ENCODE measurements at regions not wholly inside any gene's neighbourhood (a gene's known extent, or its start where the extent isn't known, plus 50 kb on each side); places are given as distances from the start of the nearest gene placed in this dataset.
A peak's percentile ranks its signal among the peaks of the same experiment; 100 is the strongest.

- H3K27ac ChIP-seq = no peak overlapping the region
- TF ChIP-seq CTCF (conservative IDR thresholded peaks at IDR 0.05) = no peak
These were observed 1004.0 kb downstream of the ADGRL3 start for GRCh38 chr4:62204136-62204535.

DNA sequence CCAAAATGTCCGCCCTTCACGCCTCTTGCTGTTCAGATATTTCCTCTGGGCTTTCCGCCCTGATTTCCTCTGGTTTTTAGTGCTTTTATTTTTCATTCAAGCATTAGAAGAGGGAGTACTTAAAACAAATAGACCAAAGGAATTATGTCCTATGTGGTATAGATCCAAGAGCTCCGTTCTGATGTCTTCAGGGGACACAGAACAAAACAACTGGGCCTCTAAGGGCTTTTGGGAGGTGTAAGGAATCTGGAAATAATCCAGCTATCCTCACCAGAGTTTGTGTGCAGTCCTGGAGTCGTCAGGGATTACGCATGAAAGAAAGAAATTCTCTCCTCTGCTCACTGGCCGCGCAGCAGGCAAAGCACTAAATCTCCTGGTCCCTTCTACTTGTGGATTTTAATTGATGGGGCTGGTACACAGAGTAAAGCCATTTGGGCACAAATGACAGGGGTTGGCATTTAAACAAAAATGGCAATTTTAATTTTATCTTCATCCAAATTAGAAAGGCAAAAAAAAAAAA, 999.2 kb downstream of the ADGRL3 start:
- no peak overlapping the region for H3K27ac ChIP-seq
- no peak for TF ChIP-seq CTCF (conservative IDR thresholded peaks at IDR 0.05)

DNA sequence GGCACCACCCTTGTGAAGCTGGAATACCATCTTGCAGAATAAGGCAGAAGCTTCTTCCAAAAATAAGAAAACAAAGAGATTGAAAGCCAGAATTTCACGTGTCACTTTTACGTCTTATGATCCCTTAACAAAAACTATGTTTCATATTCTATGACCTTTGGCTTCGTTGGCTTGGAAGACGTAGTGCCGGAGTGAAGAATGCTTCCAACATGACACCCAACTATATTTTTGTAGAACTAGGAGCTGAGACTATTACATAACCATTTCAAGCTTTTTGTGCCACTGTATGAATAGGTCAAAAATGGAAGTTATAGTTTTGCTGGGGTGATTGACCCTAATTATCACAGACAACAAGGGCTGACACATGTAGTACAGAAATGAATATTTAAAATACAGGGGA, 996.2 kb downstream of the ADGRL3 start:
- no peak for TF ChIP-seq CTCF (conservative IDR thresholded peaks at IDR 0.05)

GRCh38 chr4:62194342-62194741, 994.2 kb downstream of the ADGRL3 start:
- TF ChIP-seq CTCF (conservative IDR thresholded peaks at IDR 0.05) = no peak
- no peak overlapping the region for H3K27ac ChIP-seq

More for the DNA sequence above, 996.2 kb downstream of the ADGRL3 start:
- H3K27ac ChIP-seq = no peak overlapping the region

DNA sequence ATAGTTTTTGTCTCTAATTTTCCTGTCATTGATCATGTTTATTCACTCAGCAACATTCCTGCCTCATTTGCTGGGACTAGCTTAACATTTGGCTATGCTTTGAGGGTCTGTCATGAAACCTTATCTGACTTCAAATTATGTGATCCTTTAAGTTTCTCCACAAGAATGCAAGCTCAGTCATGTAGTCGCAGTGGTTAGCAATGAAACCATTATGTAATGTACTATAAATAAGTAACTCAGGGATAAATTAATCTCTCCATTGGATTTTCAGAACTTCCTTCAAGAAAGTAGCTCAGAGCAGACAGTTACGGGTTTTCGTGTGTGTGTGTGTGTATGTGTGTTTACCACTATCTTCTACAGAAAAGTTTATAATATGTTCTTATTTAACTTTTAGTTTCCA, 993.6 kb downstream of the ADGRL3 start:
- H3K27ac ChIP-seq = no peak overlapping the region
- no peak for TF ChIP-seq CTCF (conservative IDR thresholded peaks at IDR 0.05)

GRCh38 chr4:62191451-62192240, 991.5 kb downstream of the ADGRL3 start:
- peak overlapping the region; percentile 62 for H3K27ac ChIP-seq
- no peak for TF ChIP-seq CTCF (conservative IDR thresholded peaks at IDR 0.05)

DNA sequence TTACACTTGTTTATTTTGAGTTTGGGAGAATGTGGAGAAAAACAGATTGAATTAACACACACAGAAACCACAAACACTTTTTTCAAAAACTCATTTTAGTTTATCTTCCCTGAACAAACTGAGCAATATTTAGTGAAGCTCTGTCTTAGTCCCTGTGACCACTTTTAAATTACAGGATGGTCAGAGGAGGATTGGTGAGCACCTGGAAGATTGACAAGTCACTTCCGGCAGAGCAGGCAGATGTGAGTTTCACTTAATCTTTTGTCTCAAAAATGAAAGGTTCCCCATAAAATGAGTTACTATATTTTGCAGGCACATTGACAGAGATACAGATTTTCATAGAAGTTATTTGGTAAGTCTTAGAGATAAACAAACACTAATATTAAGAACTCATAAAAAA, 970.1 kb downstream of the ADGRL3 start:
- H3K27ac ChIP-seq = no peak overlapping the region
- TF ChIP-seq CTCF (conservative IDR thresholded peaks at IDR 0.05) = no peak
